ENCODE measurements at regions not wholly inside any gene's neighbourhood (a gene's known extent, or its start where the extent isn't known, plus 50 kb on each side); places are given as distances from the start of the nearest gene placed in this dataset.

GRCh38 chr6:120395784-120396183, 938.5 kb downstream of the TBC1D32 start:
- H3K4me1 ChIP-seq (ENCODE audit: low read depth, poor library complexity, severe bottlenecking), result no peaks in the 10 kb centered on the region
- H3K79me2 ChIP-seq (ENCODE audit: insufficient read depth, low read depth), result no peaks in the 10 kb centered on the region
- no peaks in the 10 kb centered on the region for H3K36me3 ChIP-seq (ENCODE audit: insufficient read depth)
- H3K27ac ChIP-seq, result no peak overlapping the region
- no peak for TF ChIP-seq CTCF (conservative IDR thresholded peaks at IDR 0.05; ENCODE audit: low read depth, low read length)
- no peaks in the 10 kb centered on the region for H3K27me3 ChIP-seq (ENCODE audit: insufficient read depth, low read depth)
- H2AFZ ChIP-seq (ENCODE audit: low read depth), result no peak overlapping the region
- H3K4me2 ChIP-seq, result no peak overlapping the region
- H3K9ac ChIP-seq, result no peak overlapping the region
- H4K20me1 ChIP-seq (ENCODE audit: insufficient read depth), result no peaks in the 10 kb centered on the region
- no peak overlapping the region for H3K4me3 ChIP-seq (IDR thresholded peaks at IDR 0.05; ENCODE audit: insufficient read depth, low read depth, low read length)

- Histone ChIP-seq H3K27me3 (ENCODE audit: insufficient read depth, low read depth) (no peaks in the 10 kb centered on the region), H4K20me1 (ENCODE audit: insufficient read depth) (no peaks in the 10 kb centered on the region), H3K4me2 (no peak overlapping the region), H2AFZ (ENCODE audit: low read depth) (no peak overlapping the region), H3K27ac (no peak overlapping the region), H3K4me1 (ENCODE audit: low read depth, poor library complexity, severe bottlenecking) (no peaks in the 10 kb centered on the region), H3K36me3 (ENCODE audit: insufficient read depth) (no peaks in the 10 kb centered on the region), H3K4me3 (IDR thresholded peaks at IDR 0.05; ENCODE audit: insufficient read depth, low read depth, low read length) (no peak overlapping the region), H3K79me2 (ENCODE audit: insufficient read depth, low read depth) (no peaks in the 10 kb centered on the region), H3K9ac (no peak overlapping the region)
- no peak for TF ChIP-seq CTCF (conservative IDR thresholded peaks at IDR 0.05; ENCODE audit: low read depth, low read length)
Measured at GRCh38 chr6:120395330-120395729, 939.0 kb downstream of the TBC1D32 start.

GRCh38 chr6:120392941-120393340, 941.3 kb downstream of the TBC1D32 start:
- Histone ChIP-seq H3K9ac (no peak overlapping the region), H3K27me3 (ENCODE audit: insufficient read depth, low read depth) (no peaks in the 10 kb centered on the region), H2AFZ (ENCODE audit: low read depth) (no peak overlapping the region), H3K36me3 (ENCODE audit: insufficient read depth) (no peaks in the 10 kb centered on the region), H3K4me1 (ENCODE audit: low read depth, poor library complexity, severe bottlenecking) (no peaks in the 10 kb centered on the region), H3K4me2 (no peak overlapping the region), H4K20me1 (ENCODE audit: insufficient read depth) (no peaks in the 10 kb centered on the region), H3K4me3 (IDR thresholded peaks at IDR 0.05; ENCODE audit: insufficient read depth, low read depth, low read length) (no peak overlapping the region), H3K27ac (no peak overlapping the region), H3K79me2 (ENCODE audit: insufficient read depth, low read depth) (no peaks in the 10 kb centered on the region)
- TF ChIP-seq CTCF (conservative IDR thresholded peaks at IDR 0.05; ENCODE audit: low read depth, low read length), result no peak

- Histone ChIP-seq H4K20me1 (ENCODE audit: insufficient read depth) (no peaks in the 10 kb centered on the region), H3K79me2 (ENCODE audit: insufficient read depth, low read depth) (no peaks in the 10 kb centered on the region), H3K36me3 (ENCODE audit: insufficient read depth) (no peaks in the 10 kb centered on the region), H2AFZ (ENCODE audit: low read depth) (no peak overlapping the region), H3K27me3 (ENCODE audit: insufficient read depth, low read depth) (no peaks in the 10 kb centered on the region), H3K4me3 (IDR thresholded peaks at IDR 0.05; ENCODE audit: insufficient read depth, low read depth, low read length) (no peak overlapping the region), H3K9ac (no peak overlapping the region), H3K4me2 (no peak overlapping the region), H3K4me1 (ENCODE audit: low read depth, poor library complexity, severe bottlenecking) (no peaks in the 10 kb centered on the region), H3K27ac (no peak overlapping the region)
- no peak for TF ChIP-seq CTCF (conservative IDR thresholded peaks at IDR 0.05; ENCODE audit: low read depth, low read length)
Measured at GRCh38 chr6:120384671-120385070, 949.6 kb downstream of the TBC1D32 start.

DNA sequence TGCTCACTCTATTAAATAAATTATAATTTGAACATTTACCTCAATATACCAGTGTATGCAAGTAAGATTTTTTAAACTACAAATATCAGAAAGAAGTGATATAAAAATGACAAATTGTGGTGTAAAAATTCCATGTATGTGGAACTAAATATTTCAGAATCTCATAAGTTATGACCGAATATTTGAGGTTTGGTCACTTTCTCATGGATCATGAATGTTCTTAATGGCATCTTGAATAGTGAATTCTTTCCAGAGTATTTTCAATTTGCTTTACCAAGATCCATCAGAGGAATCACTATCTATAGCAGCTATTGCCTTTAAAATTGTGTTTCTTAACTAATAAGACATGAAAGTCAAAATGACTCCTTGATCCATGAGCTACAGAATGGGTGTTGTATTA, 950.6 kb downstream of the TBC1D32 start:
- Histone ChIP-seq H3K9ac (no peak overlapping the region), H3K4me1 (ENCODE audit: low read depth, poor library complexity, severe bottlenecking) (no peaks in the 10 kb centered on the region), H3K4me3 (IDR thresholded peaks at IDR 0.05; ENCODE audit: insufficient read depth, low read depth, low read length) (no peak overlapping the region), H3K4me2 (no peak overlapping the region), H4K20me1 (ENCODE audit: insufficient read depth) (no peaks in the 10 kb centered on the region), H2AFZ (ENCODE audit: low read depth) (no peak overlapping the region), H3K27me3 (ENCODE audit: insufficient read depth, low read depth) (no peaks in the 10 kb centered on the region), H3K27ac (no peak overlapping the region), H3K79me2 (ENCODE audit: insufficient read depth, low read depth) (no peaks in the 10 kb centered on the region), H3K36me3 (ENCODE audit: insufficient read depth) (no peaks in the 10 kb centered on the region)
- TF ChIP-seq CTCF (conservative IDR thresholded peaks at IDR 0.05; ENCODE audit: low read depth, low read length), result no peak

All from KMS-11 (cell line).